GM18867 (cell line): ENCODE measurements at regions not wholly inside any gene's neighbourhood (a gene's known extent, or its start where the extent isn't known, plus 50 kb on each side); places are given as distances from the start of the nearest gene placed in this dataset.

Experiments used
- ATAC-seq: cut with Tn5 transposase; IDR thresholded peaks from one replicate; pipeline ENCODE4 v1.9.1; 2021; ENCODE audit warnings: mild to moderate bottlenecking, moderate library complexity; ENCODE audit not compliant: unreplicated experiment

- ATAC-seq = no peak
Measured at GRCh38 chr18:55093808-55094207, 134.5 kb upstream of the CCDC68 start.

- ATAC-seq = no peak
Measured at GRCh38 chr18:55093295-55093694, 134.0 kb upstream of the CCDC68 start.

DNA sequence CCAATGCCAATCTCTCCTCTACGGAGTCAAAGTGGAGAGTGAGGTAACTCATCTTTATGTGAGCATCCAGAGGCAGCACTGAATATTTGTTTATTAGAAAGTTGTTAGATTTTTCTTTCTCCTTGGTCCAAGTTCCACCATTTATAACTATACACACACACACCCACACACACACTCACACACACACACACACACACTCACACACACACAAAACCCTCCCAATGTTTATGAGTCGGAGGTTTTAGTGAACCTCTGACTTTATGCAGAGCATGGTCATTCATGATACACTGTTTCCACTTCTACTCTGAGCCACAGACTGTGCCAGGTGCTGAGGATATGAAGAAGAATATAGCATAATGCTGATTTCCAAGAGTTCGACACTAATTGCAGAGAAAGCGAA, 132.9 kb upstream of the CCDC68 start:
- no peak for ATAC-seq

GRCh38 chr18:55090564-55091188, 131.4 kb upstream of the CCDC68 start:
- ATAC-seq = no peak

DNA sequence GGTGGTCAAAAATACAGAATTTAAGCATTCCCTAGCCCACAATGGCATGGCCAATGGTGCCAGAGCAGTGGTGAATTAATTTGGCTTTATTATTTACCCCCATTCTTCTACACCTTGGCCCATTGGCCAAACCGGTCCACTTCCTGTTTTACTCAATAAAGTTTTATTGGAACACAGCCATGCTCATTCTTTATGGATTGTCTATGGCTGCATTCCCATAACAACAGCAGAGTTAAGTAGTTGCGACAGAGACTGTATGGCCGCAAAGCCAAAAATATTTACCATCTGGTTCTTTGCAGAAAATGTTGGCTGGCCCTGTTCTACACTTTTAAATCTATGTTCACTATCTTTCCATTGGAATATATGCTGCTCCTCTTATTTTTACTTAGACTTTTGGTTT, 130.3 kb upstream of the CCDC68 start:
- no peak for ATAC-seq

- ATAC-seq = no peak
Measured at GRCh38 chr18:55088561-55088960, 129.3 kb upstream of the CCDC68 start.

DNA sequence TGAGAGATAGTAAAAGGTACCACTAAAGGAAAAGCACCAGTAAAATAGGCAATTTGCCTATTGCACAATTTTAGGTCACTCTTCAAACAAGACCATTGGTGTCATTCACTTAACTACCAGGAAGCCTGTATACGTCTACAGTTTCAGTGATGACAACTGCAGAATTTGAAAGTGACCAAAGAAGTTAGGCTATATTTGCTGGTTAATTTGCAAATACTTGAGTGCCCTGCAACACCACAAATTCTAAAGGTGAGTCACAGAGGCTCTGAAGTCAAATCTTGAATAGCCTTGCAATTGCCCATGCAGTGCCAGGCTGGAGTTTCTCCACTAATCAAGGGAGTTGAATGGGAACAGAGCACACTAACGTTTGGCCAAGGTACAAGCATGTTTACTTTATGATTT, 128.7 kb upstream of the CCDC68 start:
- ATAC-seq = peak; percentile 79

GRCh38 chr18:55086906-55087305, 127.6 kb upstream of the CCDC68 start:
- no peak for ATAC-seq

- ATAC-seq = no peak
Measured at GRCh38 chr18:55085557-55086285, 126.5 kb upstream of the CCDC68 start.

GRCh38 chr18:55084550-55084949, 125.3 kb upstream of the CCDC68 start:
- ATAC-seq = no peak

- ATAC-seq = no peak
Measured at GRCh38 chr18:55083461-55083860, 124.2 kb upstream of the CCDC68 start.

GRCh38 chr18:55079481-55080355, 120.5 kb upstream of the CCDC68 start:
- ATAC-seq = no peak

- ATAC-seq = no peak
Measured at GRCh38 chr18:55079067-55079466, 119.8 kb upstream of the CCDC68 start.

DNA sequence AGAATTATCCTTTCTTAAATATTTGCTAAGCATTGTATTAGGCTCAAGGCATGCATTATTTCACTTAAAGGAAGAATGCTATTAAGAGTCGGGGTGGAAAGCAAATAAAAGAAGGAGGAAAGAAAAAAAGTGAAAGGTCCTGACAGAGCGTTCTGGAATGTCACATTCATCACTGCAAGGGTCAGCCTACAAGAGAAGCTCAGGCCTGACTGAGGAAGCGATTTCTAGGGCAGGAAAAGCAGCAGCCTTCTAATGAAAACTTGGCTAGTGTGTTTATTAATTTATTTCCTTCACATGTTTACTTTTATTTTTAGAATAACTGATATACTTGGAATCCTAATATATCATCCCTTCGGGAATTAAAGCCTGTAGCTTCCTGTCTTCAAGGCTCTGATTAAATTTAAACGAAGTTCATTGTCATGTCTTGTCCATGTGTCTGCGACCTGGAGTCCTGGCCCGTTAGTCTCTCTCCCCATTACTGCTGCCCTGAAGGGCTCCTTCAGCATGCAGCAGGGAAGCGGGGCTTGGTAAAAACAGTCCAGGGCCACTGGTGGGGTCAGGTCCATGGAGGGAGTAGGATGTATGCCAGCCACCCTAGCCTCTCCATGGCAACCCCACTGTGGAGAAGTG, 119.2 kb upstream of the CCDC68 start:
- ATAC-seq = no peak

- ATAC-seq = no peak
Measured at GRCh38 chr18:55076643-55077218, 117.5 kb upstream of the CCDC68 start.

GRCh38 chr18:55073834-55074233, 114.6 kb upstream of the CCDC68 start:
- ATAC-seq = no peak

DNA sequence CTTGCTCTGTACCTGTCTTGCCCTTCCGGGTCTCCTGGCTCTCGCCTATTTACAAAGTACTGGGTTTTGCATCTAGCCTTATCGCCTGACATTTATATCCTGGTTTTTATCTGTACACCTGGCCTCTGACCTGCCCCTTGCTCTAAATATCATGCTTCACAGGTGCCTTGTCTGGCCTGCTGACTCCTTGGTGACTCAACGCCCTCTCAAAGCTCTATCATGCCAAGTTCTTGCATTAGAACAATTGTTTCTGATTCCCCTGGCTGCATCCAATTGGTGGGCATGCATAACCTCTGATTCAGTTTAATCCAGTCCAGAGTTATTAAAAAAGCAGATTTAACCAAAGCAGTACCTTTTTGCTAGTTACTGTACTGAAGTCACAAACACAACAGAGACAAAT, 113.9 kb upstream of the CCDC68 start:
- ATAC-seq = no peak

- ATAC-seq = no peak
Measured at GRCh38 chr18:55072698-55073097, 113.4 kb upstream of the CCDC68 start.

DNA sequence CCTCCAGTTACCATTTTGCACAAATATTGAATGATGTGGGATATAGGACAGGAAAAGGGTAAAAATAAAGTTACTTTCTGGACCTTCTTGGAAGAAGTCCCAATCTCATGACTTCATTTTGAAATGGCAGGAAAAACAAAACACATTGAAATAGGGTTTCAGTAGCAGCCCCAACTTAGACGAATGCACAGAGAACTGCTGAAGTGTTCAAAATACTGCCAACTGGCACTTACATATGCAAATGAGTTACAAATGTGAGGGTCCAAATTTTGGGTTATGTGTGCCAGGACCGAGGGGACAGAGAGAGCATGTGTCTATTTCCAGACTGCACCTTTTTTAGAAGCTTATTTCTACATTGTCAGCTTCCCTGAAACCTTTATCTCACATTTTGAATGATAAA, 112.9 kb upstream of the CCDC68 start:
- ATAC-seq = no peak

GRCh38 chr18:55069497-55069896, 110.2 kb upstream of the CCDC68 start:
- peak; percentile 72 for ATAC-seq

DNA sequence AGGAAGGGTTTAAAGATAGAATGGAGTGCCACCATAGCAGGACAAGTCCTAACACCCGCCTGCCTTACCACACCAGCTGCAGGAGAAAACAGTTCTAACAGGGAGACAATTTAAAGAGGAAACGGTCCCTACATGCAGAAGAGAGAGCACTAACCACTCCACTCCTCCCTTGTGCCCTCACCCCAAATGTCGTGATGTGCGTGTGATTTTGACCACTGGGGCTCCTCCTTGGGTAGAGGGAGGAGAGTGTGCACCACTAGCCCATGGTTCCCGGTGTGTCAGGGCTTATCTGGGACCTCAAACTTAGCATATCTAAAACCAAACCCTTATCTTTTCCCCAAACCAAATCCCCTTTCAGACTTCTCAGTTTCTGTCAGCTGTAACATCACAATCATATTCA, 105.5 kb upstream of the CCDC68 start:
- peak; percentile 71 for ATAC-seq
